GM12874 (cell line): ENCODE measurements at regions not wholly inside any gene's neighbourhood (a gene's known extent, or its start where the extent isn't known, plus 50 kb on each side); places are given as distances from the start of the nearest gene placed in this dataset.

Source experiments
- CTCF ChIP-seq: IDR thresholded peaks from 2 replicates; pipeline ENCODE4 v1.5.1; 2011; ENCODE audit warnings: low read depth, mild to moderate bottlenecking, control low read depth, low read length, moderate library complexity; ENCODE audit not compliant: insufficient read depth

DNA sequence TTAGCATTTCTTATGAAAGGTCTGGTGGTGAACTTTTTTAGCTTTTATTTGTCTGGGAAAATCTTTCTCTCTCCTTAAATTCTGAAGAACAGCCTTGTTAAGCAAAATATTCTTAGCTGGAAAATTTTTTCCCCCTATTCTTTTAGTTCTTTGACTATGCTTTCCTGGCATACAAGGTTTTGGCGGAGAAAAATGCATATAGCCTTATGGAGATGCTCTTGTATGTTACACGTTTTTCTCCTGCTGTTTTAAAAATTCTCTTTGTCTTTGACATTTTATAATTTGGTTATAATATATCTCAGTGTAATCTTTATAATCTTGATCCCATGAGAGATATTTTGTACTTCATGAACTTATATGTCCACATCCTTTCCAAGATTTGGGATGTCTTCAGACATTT, 1190.4 kb upstream of the ZEB2 start:
- TF ChIP-seq CTCF, result no peak

DNA sequence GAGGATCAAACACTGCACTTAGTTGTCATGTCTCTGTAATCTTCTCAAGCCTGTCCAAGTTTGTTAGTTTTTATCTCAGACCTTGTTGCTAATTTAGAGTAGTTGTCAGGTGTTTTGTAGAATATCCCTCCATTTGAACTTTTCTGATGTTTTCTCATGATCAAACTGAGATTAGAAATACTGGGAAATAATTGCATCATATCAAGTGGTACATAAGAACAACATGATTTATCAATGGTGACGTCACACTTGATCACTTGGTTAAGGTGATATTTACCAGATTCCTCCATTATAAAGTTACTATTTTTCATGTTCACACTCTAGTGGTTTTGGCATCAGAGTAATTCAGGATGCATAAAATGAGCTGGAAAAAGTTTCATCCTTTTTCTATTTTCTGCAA, 1182.4 kb upstream of the ZEB2 start:
- TF ChIP-seq CTCF, result no peak

GRCh38 chr2:145692971-145693478, 1173.1 kb upstream of the ZEB2 start:
- TF ChIP-seq CTCF, result no peak

GRCh38 chr2:145691659-145692058, 1171.7 kb upstream of the ZEB2 start:
- no peak for TF ChIP-seq CTCF

DNA sequence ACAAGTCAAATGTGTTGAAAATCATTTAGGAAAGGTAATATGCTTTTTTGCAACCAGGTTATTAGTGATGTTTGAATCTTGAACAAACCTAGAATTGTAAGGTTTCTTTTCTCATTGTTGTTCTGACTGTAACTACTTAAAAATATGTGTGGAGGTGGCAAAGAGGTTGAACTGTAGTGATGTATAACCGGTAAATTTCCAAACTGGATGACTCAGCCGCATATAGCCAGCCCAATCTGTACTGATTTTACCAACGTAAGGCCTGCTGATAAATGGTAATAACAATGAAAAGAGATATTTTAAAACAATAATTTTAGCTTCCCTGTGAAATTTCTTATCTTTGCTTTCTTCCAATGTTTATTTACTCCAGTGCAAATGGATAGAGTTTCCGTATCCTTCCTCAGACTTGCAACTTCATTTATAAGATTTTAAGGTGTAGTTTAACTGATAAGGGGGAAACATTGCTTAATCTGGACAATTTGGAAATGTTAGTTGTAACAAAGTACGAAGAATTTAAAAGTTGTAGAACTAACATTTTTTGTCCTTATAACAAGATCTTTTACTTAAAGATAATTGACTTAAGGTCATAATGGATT, 1170.4 kb upstream of the ZEB2 start:
- TF ChIP-seq CTCF, result no peak

DNA sequence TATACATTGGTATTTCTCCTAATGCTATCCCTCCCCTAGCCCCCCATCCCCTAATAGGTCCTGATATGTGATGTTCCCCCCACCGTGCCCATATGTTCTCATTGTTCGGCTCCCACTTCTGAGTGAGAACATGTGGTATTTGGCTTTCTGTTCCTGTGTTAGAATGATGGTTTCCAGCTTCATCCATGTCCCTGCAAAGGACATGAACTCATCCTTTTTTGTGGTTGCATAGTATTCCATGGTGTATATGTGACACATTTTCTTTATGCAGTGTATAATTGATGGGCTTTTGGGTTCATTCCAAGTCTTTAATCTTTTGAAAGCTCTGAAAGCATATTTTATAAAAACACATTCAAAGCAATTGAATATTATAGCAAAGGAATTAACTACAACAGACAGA, 1169.4 kb upstream of the ZEB2 start:
- no peak for TF ChIP-seq CTCF

DNA sequence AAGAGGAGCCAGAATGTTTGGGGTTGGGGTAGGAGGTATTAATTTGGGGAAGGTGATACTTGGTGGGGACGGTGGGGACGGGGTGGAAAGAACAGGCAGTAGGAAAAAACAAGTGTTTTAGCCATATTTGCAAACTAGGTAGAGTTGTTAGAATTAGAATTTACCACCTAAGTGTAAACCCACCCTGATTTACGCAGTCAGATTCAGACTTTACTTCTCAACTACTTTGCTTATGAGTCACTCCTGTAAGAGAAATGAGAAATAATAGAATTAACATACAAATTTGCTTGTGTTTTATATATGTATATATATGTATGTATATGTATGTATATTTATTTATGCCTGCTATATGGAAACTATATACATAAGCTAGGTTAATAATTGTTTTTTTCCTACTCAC, 1168.2 kb upstream of the ZEB2 start:
- no peak for TF ChIP-seq CTCF
